IgD-negative memory B cell (primary cell): ENCODE measurements at regions not wholly inside any gene's neighbourhood (a gene's known extent, or its start where the extent isn't known, plus 50 kb on each side); places are given as distances from the start of the nearest gene placed in this dataset.

Experiments used
- H3K27ac Mint-ChIP-seq, 3 donors: one replicate each; pipeline ENCODE4 v1.8.0; 2020 to 2022; ENCODE audit warnings: mild to moderate bottlenecking in 3 of 3, mixed read lengths in 3 of 3, moderate library complexity in 1 of 3
- H3K27me3 Mint-ChIP-seq: one replicate; pipeline ENCODE4 v1.8.0; 2021; ENCODE audit warnings: mixed read lengths
- H3K36me3 Mint-ChIP-seq: one replicate; pipeline ENCODE4 v1.8.0; 2020; ENCODE audit warnings: mild to moderate bottlenecking, mixed read lengths
- H3K4me1 Mint-ChIP-seq, 3 donors: one replicate each; pipeline ENCODE4 v1.8.0; 2020 to 2022; ENCODE audit warnings: mixed read lengths in 3 of 3, mild to moderate bottlenecking in 1 of 3
- H3K4me3 Mint-ChIP-seq, 4 donors: one replicate each; pipeline ENCODE4 v1.8.0; 2020 to 2022; ENCODE audit warnings: mild to moderate bottlenecking in 4 of 4, mixed read lengths in 4 of 4, moderate library complexity in 3 of 4
- H3K9me3 Mint-ChIP-seq, 3 donors: one replicate each; pipeline ENCODE4 v1.8.0; 2020 to 2021; ENCODE audit warnings: mixed read lengths in 3 of 3, mild to moderate bottlenecking in 1 of 3

DNA sequence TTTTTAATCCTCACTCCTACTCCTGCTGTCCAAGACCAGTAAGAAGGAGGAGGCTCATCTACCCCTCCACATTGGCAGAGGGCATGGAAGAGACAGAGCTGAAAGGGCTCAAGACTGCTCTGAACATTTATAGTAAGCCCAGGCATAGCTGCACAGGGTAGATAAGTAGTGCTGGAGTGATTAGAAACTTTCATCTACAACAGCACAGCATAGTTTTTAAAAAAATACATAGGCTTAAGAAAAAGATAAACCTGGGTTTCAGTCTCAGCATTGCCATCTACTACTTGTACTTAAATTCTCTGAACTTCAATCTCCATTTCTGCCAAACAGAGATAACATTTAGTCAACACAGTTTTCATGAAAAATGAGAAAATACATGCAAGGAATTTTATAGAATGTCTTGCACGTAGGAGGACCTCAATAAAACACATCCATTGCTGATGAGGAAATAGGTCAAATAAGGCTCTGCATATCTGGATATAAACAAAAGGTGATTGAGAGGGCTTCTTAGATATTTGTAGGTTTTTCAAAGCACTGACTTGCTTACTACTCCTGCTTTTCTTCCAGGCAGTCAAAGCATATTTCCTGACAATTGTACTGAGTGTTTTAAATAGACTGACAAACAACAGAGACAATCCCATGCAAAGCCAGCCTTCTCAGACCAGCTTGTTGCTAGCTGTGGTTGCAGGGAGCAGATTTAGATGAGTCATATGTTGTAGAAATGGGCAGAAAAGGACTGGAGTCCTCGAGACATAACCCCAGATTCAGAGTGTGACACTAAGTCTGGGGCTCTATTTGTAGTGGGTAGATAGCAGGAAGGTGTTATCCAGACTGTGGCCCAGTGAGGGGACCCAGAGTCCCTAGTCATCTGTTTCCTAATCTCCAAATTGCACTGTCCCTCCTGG is 107.4 kb upstream of the TAB2 start:
- Mint-ChIP-seq H3K27me3 (no peaks in the 10 kb centered on the region), H3K9me3 (no peaks in the 10 kb centered on the region), H3K4me1 (peaks cover 7 to 18% (median 15%) of the 10 kb centered on the region in 3 donors), H3K4me3 (peak overlapping the region in 1 of 4 donors; percentile 89), H3K27ac (peak overlapping the region in 2 of 3 donors; percentile 54 to 62), H3K36me3 (no peaks in the 10 kb centered on the region)

DNA sequence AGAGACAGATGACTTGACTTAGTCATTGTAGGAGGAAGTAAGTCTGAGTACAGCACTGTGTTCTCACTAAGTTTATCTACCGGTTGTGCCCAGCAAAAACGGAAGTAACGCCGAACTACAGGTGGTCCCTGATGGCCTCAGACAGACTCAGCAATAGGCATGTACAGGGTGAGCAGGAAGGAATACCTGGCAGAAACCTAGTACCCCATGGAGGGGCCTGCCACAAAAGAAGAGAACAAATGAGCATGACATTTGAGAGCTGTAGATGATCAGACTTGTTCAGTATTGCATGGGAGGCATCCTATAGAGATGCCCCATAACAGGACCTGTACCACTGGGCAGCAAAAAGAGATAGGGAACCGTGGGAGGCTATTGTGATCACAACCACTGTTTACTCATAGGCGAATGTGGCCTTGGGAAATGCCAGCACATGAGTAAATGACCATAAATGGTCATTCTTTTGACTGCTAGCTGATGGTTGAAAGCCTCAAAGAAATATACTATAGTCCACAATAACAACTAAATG is 106.4 kb upstream of the TAB2 start:
- Mint-ChIP-seq H3K9me3 (no peaks in the 10 kb centered on the region), H3K27ac (peak overlapping the region in 2 of 3 donors; percentile 54 to 62), H3K4me1 (peaks cover 7 to 18% (median 15%) of the 10 kb centered on the region in 3 donors), H3K36me3 (no peaks in the 10 kb centered on the region), H3K4me3 (peak overlapping the region in 2 of 4 donors; percentile 2 to 89), H3K27me3 (no peaks in the 10 kb centered on the region)

DNA sequence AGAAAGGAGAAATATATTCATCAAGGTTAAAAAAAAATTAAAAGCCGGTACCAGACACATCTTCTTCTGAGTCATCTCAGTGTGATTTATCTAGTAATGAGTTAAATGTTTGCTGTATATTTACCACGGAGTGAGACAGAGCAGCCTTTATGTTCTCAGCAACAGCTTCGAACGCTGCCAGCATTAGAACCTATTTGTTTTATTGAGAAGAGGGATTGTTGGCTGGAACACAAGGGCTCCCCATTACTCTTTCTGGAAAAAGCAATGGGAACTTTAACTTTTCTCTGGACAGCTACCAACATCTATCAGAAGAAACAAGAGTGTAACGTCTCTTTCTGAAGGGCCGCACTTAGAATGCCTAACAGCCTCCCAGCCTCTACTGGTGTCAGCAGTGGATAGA is 105.3 kb upstream of the TAB2 start:
- peaks cover 7 to 18% (median 15%) of the 10 kb centered on the region in 3 donors for H3K4me1 Mint-ChIP-seq
- H3K4me3 Mint-ChIP-seq = no peak overlapping the region
- H3K9me3 Mint-ChIP-seq = no peaks in the 10 kb centered on the region

DNA sequence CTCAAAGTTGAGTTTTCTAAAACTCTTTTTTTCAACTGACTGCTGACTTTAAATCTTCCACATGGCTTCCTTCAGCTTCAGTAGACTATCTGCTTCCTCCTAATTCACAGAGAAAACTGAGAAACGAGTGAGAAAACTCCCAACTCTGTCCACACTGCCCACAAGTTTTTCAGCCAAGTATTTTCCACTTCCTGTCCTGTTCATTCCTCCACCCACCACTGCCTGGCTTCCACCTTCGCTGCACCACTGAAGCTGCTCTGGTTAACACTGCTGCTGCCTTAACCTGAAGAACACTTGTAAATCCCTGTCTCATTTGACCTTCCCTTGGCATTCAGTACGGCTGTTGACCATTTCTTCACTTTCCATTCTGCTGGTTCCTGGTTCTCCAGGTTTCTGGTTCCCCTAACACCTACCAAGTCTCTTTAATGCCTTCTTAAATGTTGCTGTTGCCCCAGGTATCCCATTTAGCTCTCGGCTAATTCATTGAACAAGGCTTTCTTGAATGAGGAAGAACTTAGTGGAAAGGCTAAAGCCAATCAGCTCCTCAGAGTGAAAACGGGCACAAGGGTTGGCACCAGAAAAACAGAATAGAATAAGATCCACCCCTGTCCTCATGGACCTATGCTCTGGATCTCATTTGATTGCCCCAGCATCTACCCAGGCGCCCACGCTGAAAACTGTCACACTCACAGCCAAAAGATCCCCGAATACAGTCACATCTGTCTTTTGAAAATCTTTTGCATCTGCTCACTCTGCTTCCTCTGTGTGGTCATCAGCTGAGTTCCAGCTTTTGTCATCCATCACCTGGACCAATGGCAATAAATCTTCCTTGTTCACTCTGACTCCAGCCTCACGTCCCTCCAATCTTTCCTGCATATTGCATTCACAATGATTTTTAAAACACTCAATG is 104.4 kb upstream of the TAB2 start:
- Mint-ChIP-seq H3K4me3 (no peak overlapping the region), H3K9me3 (no peaks in the 10 kb centered on the region), H3K27me3 (no peaks in the 10 kb centered on the region), H3K36me3 (no peaks in the 10 kb centered on the region), H3K4me1 (peaks cover 7 to 18% (median 15%) of the 10 kb centered on the region in 3 donors), H3K27ac (no peak overlapping the region)

More for the DNA sequence above, 105.3 kb upstream of the TAB2 start:
- H3K36me3 Mint-ChIP-seq = no peaks in the 10 kb centered on the region
- no peak overlapping the region for H3K27ac Mint-ChIP-seq
- no peaks in the 10 kb centered on the region for H3K27me3 Mint-ChIP-seq

DNA sequence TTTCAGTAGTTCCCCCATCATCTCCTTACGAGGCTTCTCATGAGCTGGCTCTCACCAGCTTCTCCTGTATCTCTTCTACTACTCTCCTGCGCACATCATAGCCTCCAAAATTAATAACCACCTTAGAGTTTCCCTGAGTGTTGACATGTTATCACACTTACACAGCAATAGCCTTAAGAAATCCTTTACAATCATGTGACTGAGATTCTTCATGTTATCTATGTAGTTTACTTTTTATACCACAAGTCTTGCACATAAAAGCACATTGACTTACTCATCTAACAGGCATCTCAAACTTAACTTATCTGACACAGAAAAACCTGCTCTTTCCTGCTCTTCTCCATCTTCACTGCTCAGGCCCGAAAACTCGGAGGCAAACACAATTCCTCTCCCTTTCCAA is 103.7 kb upstream of the TAB2 start:
- no peak overlapping the region for H3K4me3 Mint-ChIP-seq
- no peaks in the 10 kb centered on the region for H3K27me3 Mint-ChIP-seq
- H3K27ac Mint-ChIP-seq = no peak overlapping the region
- H3K36me3 Mint-ChIP-seq = no peaks in the 10 kb centered on the region
- H3K9me3 Mint-ChIP-seq = no peaks in the 10 kb centered on the region
- peaks cover 7 to 19% (median 18%) of the 10 kb centered on the region in 3 donors for H3K4me1 Mint-ChIP-seq

DNA sequence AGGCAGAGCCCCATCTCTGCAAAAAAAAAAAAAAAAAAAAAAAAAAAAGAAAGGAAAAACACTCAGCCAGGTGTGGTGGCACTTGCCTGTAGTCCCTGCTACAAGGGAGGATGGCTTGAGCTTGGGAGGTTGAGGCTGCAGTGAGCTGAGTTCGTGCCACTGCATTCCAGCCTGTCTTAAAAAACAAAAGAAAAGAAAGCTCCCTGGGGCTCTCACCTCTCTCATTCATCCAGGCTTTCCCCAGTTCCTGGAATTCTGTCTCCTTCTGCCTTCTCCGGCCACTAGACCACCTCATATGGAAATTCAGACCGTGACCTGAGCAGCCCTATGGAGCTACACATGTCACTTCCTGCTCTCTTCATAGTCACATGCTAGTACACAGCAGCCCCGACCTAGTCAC is 101.1 kb upstream of the TAB2 start:
- H3K27me3 Mint-ChIP-seq = no peaks in the 10 kb centered on the region
- H3K4me3 Mint-ChIP-seq = no peak overlapping the region
- no peaks in the 10 kb centered on the region for H3K36me3 Mint-ChIP-seq
- no peak overlapping the region for H3K27ac Mint-ChIP-seq
- H3K9me3 Mint-ChIP-seq = no peaks in the 10 kb centered on the region
- peaks cover 0 to 4% (median 3%) of the 10 kb centered on the region in 3 donors for H3K4me1 Mint-ChIP-seq

DNA sequence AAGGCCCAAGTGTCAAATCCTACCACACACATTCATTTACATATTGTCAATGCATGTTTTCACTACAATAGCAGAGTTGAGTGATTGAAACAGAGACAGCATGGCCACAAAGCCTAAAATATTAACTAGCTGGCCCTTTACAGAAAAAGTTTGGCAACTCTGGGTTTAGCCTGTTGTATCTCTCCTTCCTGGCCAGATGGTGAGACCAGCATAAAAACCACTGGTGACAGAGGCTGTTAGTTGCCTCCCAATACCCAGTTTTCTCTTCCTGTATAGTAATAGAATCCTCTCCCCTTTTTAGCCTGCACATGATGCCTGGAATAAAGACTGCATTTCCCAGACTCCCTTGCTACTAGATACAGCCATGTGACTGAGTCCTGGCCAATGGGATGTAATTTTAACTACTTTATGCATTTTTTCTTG is 100.0 kb upstream of the TAB2 start:
- no peaks in the 10 kb centered on the region for H3K9me3 Mint-ChIP-seq
- no peaks in the 10 kb centered on the region for H3K36me3 Mint-ChIP-seq
- no peak overlapping the region for H3K27ac Mint-ChIP-seq
- H3K4me3 Mint-ChIP-seq = no peak overlapping the region
- H3K27me3 Mint-ChIP-seq = no peaks in the 10 kb centered on the region
- peaks cover 0 to 3% (median 1%) of the 10 kb centered on the region in 3 donors for H3K4me1 Mint-ChIP-seq

DNA sequence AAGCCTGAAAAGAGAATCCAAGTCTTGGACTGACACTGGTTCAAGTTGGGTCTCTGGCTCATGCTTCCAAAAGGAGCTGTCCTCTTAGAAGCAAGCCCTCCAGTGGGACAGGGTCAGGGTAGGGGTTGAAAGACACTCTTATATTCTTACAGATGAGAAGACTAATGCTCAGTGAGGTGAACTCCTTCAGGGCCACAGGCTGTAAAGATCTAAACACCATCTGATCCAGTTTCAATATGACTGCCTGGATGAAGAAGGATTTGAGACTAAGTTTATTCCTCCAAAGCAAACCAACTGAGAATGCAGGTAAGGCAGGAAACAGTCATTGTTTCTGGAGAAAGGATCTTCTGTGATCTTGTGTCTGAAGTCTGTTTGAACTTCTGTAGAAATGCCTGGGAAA is 99.0 kb upstream of the TAB2 start:
- peaks cover 0 to 3% (median 1%) of the 10 kb centered on the region in 3 donors for H3K4me1 Mint-ChIP-seq
- no peaks in the 10 kb centered on the region for H3K9me3 Mint-ChIP-seq
- no peak overlapping the region for H3K4me3 Mint-ChIP-seq
- H3K36me3 Mint-ChIP-seq = no peaks in the 10 kb centered on the region
- no peaks in the 10 kb centered on the region for H3K27me3 Mint-ChIP-seq
- H3K27ac Mint-ChIP-seq = no peak overlapping the region

DNA sequence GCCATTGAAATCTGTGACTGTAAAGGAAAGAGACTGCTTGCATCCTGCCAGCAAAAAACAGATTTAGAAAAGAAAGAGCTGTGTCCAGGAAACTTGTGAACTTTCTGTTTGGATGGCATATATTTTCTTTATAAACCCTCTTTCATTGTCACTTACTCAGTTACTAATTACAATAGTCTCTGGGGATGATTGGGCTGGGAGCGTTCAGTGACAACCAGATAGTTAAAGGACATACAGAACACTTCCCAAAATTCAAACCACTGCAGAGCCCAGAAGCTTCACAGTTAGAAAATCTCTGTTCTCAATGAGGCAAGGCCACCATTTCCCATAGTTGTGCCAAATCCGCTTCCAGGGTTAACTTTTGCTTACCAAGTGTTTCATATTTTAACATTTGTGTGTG is 98.6 kb upstream of the TAB2 start:
- H3K27ac Mint-ChIP-seq = no peak overlapping the region
- H3K4me1 Mint-ChIP-seq = peaks cover 0 to 3% (median 1%) of the 10 kb centered on the region in 3 donors
- no peaks in the 10 kb centered on the region for H3K27me3 Mint-ChIP-seq
- H3K36me3 Mint-ChIP-seq = no peaks in the 10 kb centered on the region
- H3K9me3 Mint-ChIP-seq = no peaks in the 10 kb centered on the region
- H3K4me3 Mint-ChIP-seq = no peak overlapping the region

DNA sequence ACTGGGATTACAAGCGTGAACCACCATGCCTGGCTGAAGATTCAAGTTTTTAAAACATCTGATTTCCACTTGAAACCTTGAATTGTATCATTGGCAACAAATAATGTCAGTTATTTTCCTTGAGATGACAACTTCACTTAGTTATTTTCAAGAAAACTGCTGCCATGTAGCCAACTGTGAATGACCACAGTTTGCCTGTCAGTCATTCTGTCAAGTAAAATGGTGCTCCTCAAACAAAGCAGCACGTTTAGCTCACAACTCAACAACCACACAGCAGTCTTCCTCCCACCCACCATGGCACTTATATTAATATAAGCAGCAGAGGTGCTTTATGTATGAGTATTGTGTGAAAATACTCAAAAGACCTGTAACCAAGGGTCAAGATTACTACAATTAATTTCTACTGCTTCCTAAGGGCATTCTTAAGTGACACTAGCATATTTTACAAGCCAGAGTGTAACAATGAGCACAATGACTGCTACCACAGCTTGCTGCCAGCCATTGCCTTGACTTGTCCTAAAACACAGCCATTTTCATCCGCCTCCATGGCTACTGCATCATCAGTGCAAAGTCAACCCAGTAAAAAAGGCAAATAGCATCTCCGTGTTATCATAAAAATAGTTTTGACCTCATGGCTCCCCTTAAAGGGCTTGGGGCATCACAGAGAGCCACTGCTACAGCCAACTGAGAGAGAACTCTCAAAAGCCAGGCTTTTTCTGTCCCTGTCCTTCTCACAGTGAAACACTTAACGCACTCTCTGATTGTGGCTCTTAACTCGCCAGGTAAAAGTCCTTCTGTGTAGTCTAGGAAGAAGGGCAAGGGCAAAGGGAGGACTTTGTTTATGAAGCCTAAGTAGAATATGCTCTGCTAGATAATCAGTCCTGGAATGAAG is 96.4 kb upstream of the TAB2 start:
- Mint-ChIP-seq H3K4me3 (no peak overlapping the region), H3K27ac (no peak overlapping the region), H3K4me1 (peaks cover 0 to 3% (median 1%) of the 10 kb centered on the region in 3 donors), H3K36me3 (peaks cover 2% of the 10 kb centered on the region), H3K9me3 (no peaks in the 10 kb centered on the region), H3K27me3 (no peaks in the 10 kb centered on the region)

DNA sequence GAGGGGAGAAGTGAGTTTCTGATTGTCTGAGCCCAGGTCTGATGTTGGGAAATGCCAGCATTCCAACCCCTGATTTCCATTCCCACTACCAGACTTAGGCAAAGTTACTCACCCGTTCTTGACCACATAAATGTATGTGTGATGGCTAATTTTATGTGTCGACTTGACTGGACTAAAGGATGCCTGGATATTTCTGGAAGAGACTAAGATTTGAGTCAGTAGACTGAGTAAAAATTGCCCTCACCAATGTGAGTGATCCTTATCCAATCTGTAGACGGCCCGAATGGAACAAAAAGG is 95.8 kb upstream of the TAB2 start:
- peaks cover 2% of the 10 kb centered on the region for H3K36me3 Mint-ChIP-seq
- peaks cover 0 to 3% (median 1%) of the 10 kb centered on the region in 3 donors for H3K4me1 Mint-ChIP-seq

DNA sequence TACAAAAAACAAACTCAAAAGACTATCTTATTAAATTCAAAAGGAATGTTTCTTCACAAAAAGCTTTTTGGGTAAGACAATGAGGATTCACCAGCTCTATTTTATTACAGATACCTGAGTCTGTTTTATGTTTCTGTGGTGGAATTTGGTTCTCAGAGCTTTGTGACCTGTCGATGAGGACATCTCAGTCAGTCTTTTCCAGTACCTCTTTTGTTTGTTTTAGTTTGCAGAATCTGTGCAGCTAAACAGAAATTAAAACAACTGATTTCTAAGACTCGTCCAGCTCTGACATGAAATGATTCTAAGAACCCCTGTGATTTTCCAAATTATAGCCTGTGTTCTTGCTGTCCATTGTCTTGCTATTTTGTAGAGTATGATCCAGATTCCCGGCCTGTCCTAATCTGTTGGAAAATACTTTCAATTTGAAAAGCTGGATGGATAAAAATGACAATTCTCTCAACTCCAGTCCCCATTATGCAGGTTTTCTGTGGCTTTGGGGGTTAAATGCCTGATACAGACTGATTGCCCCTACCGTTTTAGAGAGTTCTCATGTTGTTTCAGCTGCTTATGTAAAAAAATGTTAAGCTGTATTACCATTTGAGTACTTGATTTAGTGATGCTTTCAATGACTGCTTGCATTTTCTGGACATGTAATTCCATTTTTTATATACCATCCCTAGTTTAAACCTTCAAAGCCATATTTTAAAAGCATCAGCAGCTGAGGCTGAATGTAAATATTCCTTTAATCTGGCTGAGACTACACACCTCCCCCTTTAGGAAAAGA is 94.2 kb upstream of the TAB2 start:
- Mint-ChIP-seq H3K9me3 (no peaks in the 10 kb centered on the region), H3K27me3 (no peaks in the 10 kb centered on the region), H3K4me3 (no peak overlapping the region), H3K36me3 (peaks cover 2% of the 10 kb centered on the region), H3K27ac (no peak overlapping the region), H3K4me1 (peaks cover 0 to 3% (median 0%) of the 10 kb centered on the region in 3 donors)

More for the DNA sequence above, 95.8 kb upstream of the TAB2 start:
- Mint-ChIP-seq H3K4me3 (no peak overlapping the region), H3K27ac (no peak overlapping the region), H3K27me3 (no peaks in the 10 kb centered on the region), H3K9me3 (no peaks in the 10 kb centered on the region)

DNA sequence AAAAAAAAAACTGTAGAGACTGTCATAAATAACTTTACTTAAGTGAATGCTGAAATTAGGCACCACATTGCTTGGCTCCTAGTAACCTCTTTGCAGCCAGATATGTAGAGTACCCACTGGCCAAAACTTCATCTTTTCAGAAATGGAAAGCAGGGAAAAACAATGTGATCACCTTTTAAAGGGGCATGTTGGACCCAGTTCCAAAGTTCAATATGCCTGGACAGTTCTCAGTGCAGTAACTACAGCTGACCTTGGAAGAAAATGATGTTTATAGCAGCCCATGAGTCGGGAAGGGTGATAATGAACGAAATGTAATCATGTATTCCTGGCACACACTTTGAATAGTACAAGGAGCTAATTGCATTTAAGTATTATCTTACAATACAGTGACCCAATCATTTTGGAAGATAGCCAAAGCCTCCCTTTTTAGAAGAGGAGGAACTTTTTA is 93.6 kb upstream of the TAB2 start:
- no peaks in the 10 kb centered on the region for H3K27me3 Mint-ChIP-seq
- H3K4me3 Mint-ChIP-seq = no peak overlapping the region
- H3K27ac Mint-ChIP-seq = no peak overlapping the region
- no peaks in the 10 kb centered on the region for H3K4me1 Mint-ChIP-seq
- H3K9me3 Mint-ChIP-seq = no peaks in the 10 kb centered on the region
- peaks cover 2% of the 10 kb centered on the region for H3K36me3 Mint-ChIP-seq

DNA sequence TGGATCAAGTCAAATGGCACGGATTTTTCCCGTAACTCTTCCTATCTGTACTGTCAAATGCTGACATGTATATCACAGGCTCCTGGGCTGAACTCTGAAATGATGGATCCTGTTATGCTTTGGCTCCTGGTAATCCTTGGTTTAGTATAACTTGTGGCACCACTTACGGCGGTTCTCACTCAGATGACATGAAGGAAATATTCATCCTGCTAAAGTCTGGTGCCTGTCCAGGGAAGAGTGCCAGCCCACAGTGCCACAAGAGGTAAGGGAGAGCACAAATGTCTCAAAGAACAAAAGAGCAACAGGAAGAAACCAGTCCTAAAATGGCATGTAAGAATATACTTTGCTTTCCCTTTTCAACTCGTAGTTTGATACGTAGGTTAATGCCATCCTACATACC is 93.1 kb upstream of the TAB2 start:
- no peak overlapping the region for H3K4me3 Mint-ChIP-seq
- no peaks in the 10 kb centered on the region for H3K4me1 Mint-ChIP-seq
- H3K9me3 Mint-ChIP-seq = no peaks in the 10 kb centered on the region
- H3K27ac Mint-ChIP-seq = no peak overlapping the region
- H3K36me3 Mint-ChIP-seq = peaks cover 2% of the 10 kb centered on the region
- no peaks in the 10 kb centered on the region for H3K27me3 Mint-ChIP-seq
